Heart right ventricle (tissue), 16 donors: ENCODE measurements at regions not wholly inside any gene's neighbourhood (a gene's known extent, or its start where the extent isn't known, plus 50 kb on each side); places are given as distances from the start of the nearest gene placed in this dataset.

ENCODE experiments used
- ATAC-seq, 8 donors: fragments of 200-7000 bp; cut with Tn5 transposase; one replicate each; pipeline ENCODE4 v1.9.1; 2020; ENCODE audit warnings: mild to moderate bottlenecking in 8 of 8, moderate library complexity in 8 of 8, moderate number of reproducible peaks in 1 of 8
- DNase-seq, 2 donors: peaks; one replicate each; pipeline ENCODE4 v3.0.0-alpha.2; 2020
- H3K27ac ChIP-seq, 10 donors: fragments of 200-600 bp; sonication (generic) in 2 of 10; one replicate each; pipeline versions ENCODE4 v1.5.0 to v1.8.0; 2020 to 2022; ENCODE audit warnings: mild to moderate bottlenecking in 3 of 10
- H3K27me3 ChIP-seq, 7 donors: fragments of 200-600 bp; one replicate each; pipeline ENCODE4 v1.8.0; 2021 to 2022; ENCODE audit warnings: mild to moderate bottlenecking in 2 of 7
- H3K36me3 ChIP-seq, 9 donors: fragments of 200-600 bp; sonication (generic) in 1 of 9; one replicate each; pipeline versions ENCODE4 v1.5.0 to v1.8.0; 2020 to 2022; ENCODE audit warnings: mild to moderate bottlenecking in 2 of 9
- H3K4me1 ChIP-seq, 9 donors: fragments of 200-600 bp; sonication (generic) in 1 of 9; one replicate each; pipeline versions ENCODE4 v1.5.0 to v1.8.0; 2020 to 2022; ENCODE audit warnings: mild to moderate bottlenecking in 4 of 9
- H3K4me3 ChIP-seq, 10 donors: fragments of 200-600 bp; sonication (generic) in 2 of 10; one replicate each; pipeline versions ENCODE4 v1.5.0 to v1.8.0; 2020 to 2022; ENCODE audit warnings: mild to moderate bottlenecking in 7 of 10, moderate library complexity in 2 of 10
- H3K9me3 ChIP-seq, 11 donors: fragments of 200-600 bp in 10 of 11; sonication (generic) in 2 of 11; one replicate each; pipeline versions ENCODE4 v1.5.0 to v1.8.0; 2013 to 2022; ENCODE audit warnings: mild to moderate bottlenecking in 2 of 11, control low read depth in 1 of 11, moderate library complexity in 1 of 11
- CTCF ChIP-seq, 9 donors: fragments of 200-600 bp; sonication (generic) in 2 of 9; IDR thresholded peaks; one replicate each; pipeline versions ENCODE4 v1.5.0 to v1.8.0; 2021 to 2022; ENCODE audit warnings: antibody characterized with exemption in 9 of 9, mild to moderate bottlenecking in 5 of 9, moderate library complexity in 1 of 9
- WGBS, 2 donors: extraction: QIAGEN DNeasy Blood & Tissue Kit; methylation state at CpG; one replicate each; pipeline ENCODE4 v1.1.7; 2013; ENCODE audit warnings: inconsistent platforms in 1 of 2; 5-methylcytosine and 5-hydroxymethylcytosine counted together
- intact Hi-C, 10 donors: fragments of 100-400 bp; cut with DNase I; formaldehyde crosslinking; loops; one replicate each; pipeline versions ENCODE4 v1.11.1 to v1.14.2; 2022
- donor health status: Arrhythmogenic right ventricular cardiomyopathy.
- donor health status: ischemic (EF 13 %, LVEDD 7.1; RV severe dilation, severe dysfunction).
- donor health status: healthy with polysubstance abuse.
- donor health status: DM: no; HTN: yes; CAD: no.
- donor health status: DM: no; HTN: no; CAD: no.
- donor health status: ischemic (EF 25% LVEDD 6.9; RV normal size, moderate dysfunction).
- donor health status: ischemic (EF 25% LVEDD 5.7; RV mildly dilated, moderate dysfunction).
- donor health status: healthy.
- donor health status: DM: yes; HTN: yes; CAD: no.
- donor health status: Ischemic cardiomyopathy.
- donor health status: ischemic (EF 35%, LVEDD 5.7; RV mildly dilated, moderate dysfunction).
- donor health status: nonischemic (EF 11% LVEDD 7.7; RV severe dilation, severe dysfunction).
- donor health status: DM: yes; HTN: yes; CAD: no.
- donor health status: PGD.
- donor health status: ischemic (EF 29% LVEDD 5.4; RV normal size, mild dysfunction).
- donor health status: nonischemic (EF 23%, LVEDD 6.1; RV moderate dilation, normal function).

- intact Hi-C loops = no loop called here
Observed at GRCh38 chr10:21432266-21432665, 93.2 kb downstream of the SKIDA1 start.

GRCh38 chr10:21431799-21432198 lies 93.7 kb downstream of the SKIDA1 start:
- intact Hi-C loops = no loop called here

More at GRCh38 chr10:21432266-21432665, 93.2 kb downstream of the SKIDA1 start:
- Histone ChIP-seq H3K4me1 (no peaks in the 10 kb centered on the region), H3K27me3 (no peaks in the 10 kb centered on the region), H3K36me3 (no peaks in the 10 kb centered on the region), H3K27ac (no peak overlapping the region), H3K4me3 (no peak overlapping the region), H3K9me3 (peaks cover 0 to 9% (median 4%) of the 10 kb centered on the region in 11 donors)
- TF ChIP-seq CTCF (IDR thresholded peaks at IDR 0.05) = no peak
- DNase-seq = no peak
- ATAC-seq = no peak
- WGBS, 2 donors = 96% methylated on average over 1 of the region's 1 CpG

GRCh38 chr10:21427804-21428481 lies 97.5 kb downstream of the SKIDA1 start:
- H3K27me3 ChIP-seq = no peaks in the 10 kb centered on the region
- ATAC-seq = no peak
- intact Hi-C loops = no loop called here

More at GRCh38 chr10:21431799-21432198, 93.7 kb downstream of the SKIDA1 start:
- 92 to 95% methylated on average over 2 of the region's 2 CpGs for WGBS, 2 donors
- Histone ChIP-seq H3K36me3 (no peaks in the 10 kb centered on the region), H3K27me3 (no peaks in the 10 kb centered on the region), H3K9me3 (peaks cover 0 to 14% (median 4%) of the 10 kb centered on the region in 11 donors), H3K27ac (no peak overlapping the region), H3K4me3 (no peak overlapping the region), H3K4me1 (no peaks in the 10 kb centered on the region)
- DNase-seq (no peak), ATAC-seq (no peak)
- TF ChIP-seq CTCF (IDR thresholded peaks at IDR 0.05) = no peak

GRCh38 chr10:21424459-21424861 lies 101.0 kb downstream of the SKIDA1 start:
- no peak overlapping the region for H3K27ac ChIP-seq
- no peak for TF ChIP-seq CTCF (IDR thresholded peaks at IDR 0.05)
- no peak for DNase-seq
- no peaks in the 10 kb centered on the region for H3K4me1 ChIP-seq
- no peaks in the 10 kb centered on the region for H3K36me3 ChIP-seq
- intact Hi-C loops = no loop called here
- ATAC-seq = no peak
- no peak overlapping the region for H3K4me3 ChIP-seq
- H3K27me3 ChIP-seq = no peaks in the 10 kb centered on the region
- 60 to 63% methylated on average over 3 of the region's 3 CpGs for WGBS, 2 donors
- H3K9me3 ChIP-seq = peaks cover 0 to 20% (median 4%) of the 10 kb centered on the region in 11 donors

More at GRCh38 chr10:21427804-21428481, 97.5 kb downstream of the SKIDA1 start:
- 77 to 84% methylated on average over 6 of the region's 6 CpGs for WGBS, 2 donors
- H3K27ac ChIP-seq = no peak overlapping the region
- H3K9me3 ChIP-seq = peaks cover 0 to 20% (median 4%) of the 10 kb centered on the region in 11 donors
- no peak for DNase-seq
- H3K36me3 ChIP-seq = no peaks in the 10 kb centered on the region
- no peak overlapping the region for H3K4me3 ChIP-seq
- no peaks in the 10 kb centered on the region for H3K4me1 ChIP-seq
- TF ChIP-seq CTCF (IDR thresholded peaks at IDR 0.05) = no peak
